Sigmoid colon (tissue), 6 donors: ENCODE measurements at regions not wholly inside any gene's neighbourhood (a gene's known extent, or its start where the extent isn't known, plus 50 kb on each side); places are given as distances from the start of the nearest gene placed in this dataset.

Experiments
- DNase-seq: peaks from one replicate; pipeline ENCODE4 v3.0.0-alpha.2; 2019
- H3K27ac ChIP-seq, 4 donors: fragments of 200-600 bp; sonication (generic); one replicate each; pipeline ENCODE4 v1.5.1; 2016 to 2019; ENCODE audit warnings: mild to moderate bottlenecking in 1 of 4
- H3K27me3 ChIP-seq, 3 donors: fragments of 200-600 bp; sonication (generic); one replicate each; pipeline ENCODE4 v1.5.1; 2019; ENCODE audit warnings: mild to moderate bottlenecking in 1 of 3
- H3K36me3 ChIP-seq, 4 donors: fragments of 200-600 bp; sonication (generic); one replicate each; pipeline ENCODE4 v1.5.1; 2016 to 2019
- H3K4me1 ChIP-seq, 4 donors: fragments of 200-600 bp; sonication (generic); one replicate each; pipeline ENCODE4 v1.5.1; 2017 to 2019
- H3K4me3 ChIP-seq, 4 donors: fragments of 200-600 bp; sonication (generic); one replicate each; pipeline ENCODE4 v1.5.1; 2017 to 2019; ENCODE audit warnings: mild to moderate bottlenecking in 2 of 4, moderate library complexity in 1 of 4
- H3K9me3 ChIP-seq, 4 donors: fragments of 200-600 bp in 3 of 4; sonication (generic) in 3 of 4; one replicate each; pipeline versions ENCODE4 v1.5.1 to v1.6.1; 2013 to 2019
- EP300 ChIP-seq, 4 donors: sonication (generic); formaldehyde crosslinking; IDR thresholded peaks; one replicate each; pipeline ENCODE4 v1.6.1; 2017; ENCODE audit warnings: antibody characterized with exemption in 4 of 4
- POLR2A ChIP-seq, 2 donors: fragments of 450-650 bp; IDR thresholded peaks; one replicate each; pipeline ENCODE4 v1.6.1; 2016; ENCODE audit warnings: antibody characterized with exemption in 2 of 2, mild to moderate bottlenecking in 2 of 2, moderate library complexity in 2 of 2
- POLR2AphosphoS5 ChIP-seq, 4 donors: sonication (generic); formaldehyde crosslinking; IDR thresholded peaks; one replicate each; pipeline ENCODE4 v1.6.1; 2017; ENCODE audit warnings: antibody characterized with exemption in 4 of 4
- WGBS, 2 donors: extraction: QIAGEN DNeasy Blood & Tissue Kit; methylation state at CpG; one replicate each; pipeline ENCODE4 v1.1.7; 2013; 5-methylcytosine and 5-hydroxymethylcytosine counted together
- intact Hi-C: fragments of 100-400 bp; cut with DNase I; formaldehyde crosslinking; loops from one replicate; pipeline ENCODE4 v1.15.1; 2023
- TF ChIP-seq, protein P1 (sequence below), 4 experiments: fragments of 450-650 bp in 3 of 4; fragments of 200-600 bp in 1 of 4; IDR thresholded peaks; one replicate each; pipeline ENCODE4 v1.5.1; 2016 to 2019; ENCODE audit warnings: antibody characterized with exemption in 4 of 4, mild to moderate bottlenecking in 3 of 4, moderate library complexity in 2 of 4
- donor health status: healthy with polysubstance abuse.
- donor health status: healthy.

DNA sequence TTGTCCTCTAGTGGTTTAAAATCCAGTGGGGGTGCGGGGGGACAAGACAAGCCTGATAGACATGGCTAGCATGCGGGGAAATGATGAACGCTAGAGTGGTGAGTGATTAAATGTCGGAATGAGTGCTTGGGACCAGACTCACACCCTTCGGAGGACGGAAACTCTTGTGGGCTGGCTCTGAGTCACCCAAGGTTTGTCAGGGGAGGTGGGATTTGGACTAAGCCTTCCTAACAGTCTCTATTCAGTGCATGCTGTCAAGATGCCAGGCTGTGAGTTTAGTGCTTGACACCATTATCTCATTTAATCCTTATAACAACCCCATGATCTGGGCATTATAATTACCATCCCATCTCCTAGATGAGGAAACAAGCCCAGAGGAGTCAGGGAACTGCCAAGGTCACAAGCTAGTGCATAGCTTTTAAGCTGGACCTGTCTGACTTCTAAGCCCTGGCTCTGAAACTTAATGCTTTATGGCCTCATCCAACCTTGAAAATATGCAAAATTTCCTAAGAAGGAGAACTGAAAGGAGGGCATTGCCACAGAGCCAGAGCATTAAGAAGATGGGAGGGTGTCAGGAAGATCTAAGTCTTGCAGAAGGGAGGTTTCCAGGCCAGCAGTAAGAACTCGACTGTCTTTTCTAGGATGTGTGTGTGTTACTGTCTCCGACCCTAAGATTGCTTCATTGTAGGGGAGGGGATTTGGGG lies 168.7 kb upstream of the LRFN2 start:
- Histone ChIP-seq H3K27ac (peak overlapping the region in 2 of 4 donors; percentile 64 to 66), H3K4me3 (no peak overlapping the region), H3K4me1 (peaks cover 0 to 47% (median 30%) of the 10 kb centered on the region in 4 donors), H3K27me3 (peaks cover 0 to 6% (median 0%) of the 10 kb centered on the region in 3 donors), H3K9me3 (no peaks in the 10 kb centered on the region), H3K36me3 (no peaks in the 10 kb centered on the region)
- TF ChIP-seq EP300 (IDR thresholded peaks at IDR 0.05) = no peak
- TF ChIP-seq POLR2AphosphoS5 (IDR thresholded peaks at IDR 0.05) = no peak
- TF ChIP-seq, protein P1, sequence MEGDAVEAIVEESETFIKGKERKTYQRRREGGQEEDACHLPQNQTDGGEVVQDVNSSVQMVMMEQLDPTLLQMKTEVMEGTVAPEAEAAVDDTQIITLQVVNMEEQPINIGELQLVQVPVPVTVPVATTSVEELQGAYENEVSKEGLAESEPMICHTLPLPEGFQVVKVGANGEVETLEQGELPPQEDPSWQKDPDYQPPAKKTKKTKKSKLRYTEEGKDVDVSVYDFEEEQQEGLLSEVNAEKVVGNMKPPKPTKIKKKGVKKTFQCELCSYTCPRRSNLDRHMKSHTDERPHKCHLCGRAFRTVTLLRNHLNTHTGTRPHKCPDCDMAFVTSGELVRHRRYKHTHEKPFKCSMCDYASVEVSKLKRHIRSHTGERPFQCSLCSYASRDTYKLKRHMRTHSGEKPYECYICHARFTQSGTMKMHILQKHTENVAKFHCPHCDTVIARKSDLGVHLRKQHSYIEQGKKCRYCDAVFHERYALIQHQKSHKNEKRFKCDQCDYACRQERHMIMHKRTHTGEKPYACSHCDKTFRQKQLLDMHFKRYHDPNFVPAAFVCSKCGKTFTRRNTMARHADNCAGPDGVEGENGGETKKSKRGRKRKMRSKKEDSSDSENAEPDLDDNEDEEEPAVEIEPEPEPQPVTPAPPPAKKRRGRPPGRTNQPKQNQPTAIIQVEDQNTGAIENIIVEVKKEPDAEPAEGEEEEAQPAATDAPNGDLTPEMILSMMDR (IDR thresholded peaks at IDR 0.05) = no peak
- no peak for TF ChIP-seq POLR2A (IDR thresholded peaks at IDR 0.05)
- WGBS, 2 donors = 78 to 81% methylated on average over 8 of the region's 8 CpGs
- DNase-seq = no peak
- intact Hi-C loops = no loop called here

DNA sequence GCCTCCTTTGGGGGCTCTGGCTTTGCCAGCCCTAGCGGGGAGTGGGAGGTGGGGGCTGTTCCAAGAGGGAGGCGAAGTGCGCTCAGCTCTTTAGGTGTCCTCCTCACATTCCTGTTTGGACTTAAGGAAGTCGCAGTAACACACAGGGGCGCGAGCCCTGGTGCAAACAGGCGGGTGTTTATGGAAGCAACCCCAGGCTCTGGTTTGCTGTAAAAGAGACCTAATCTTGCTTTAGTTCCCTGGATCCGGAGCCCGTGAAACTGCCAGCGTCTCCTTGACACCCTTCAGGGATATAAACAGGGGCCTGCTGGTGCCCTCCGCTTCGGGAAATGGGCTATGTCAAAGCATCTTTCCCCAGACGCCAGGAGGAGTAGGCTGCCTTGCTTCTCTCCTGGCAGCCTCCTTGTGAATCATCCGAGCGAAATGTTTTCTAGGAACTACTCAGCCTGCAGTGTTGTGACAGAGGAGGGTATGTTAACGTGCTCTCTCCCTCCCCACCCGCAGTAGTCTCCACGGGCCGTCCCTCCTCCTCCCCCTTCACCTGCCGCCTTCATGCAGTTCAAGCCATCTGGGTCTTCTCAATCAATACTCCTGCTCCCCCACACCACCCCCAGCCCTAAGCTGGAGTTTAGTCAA lies 168.0 kb upstream of the LRFN2 start:
- DNase-seq = peak; percentile 66
- 16 to 39% methylated on average over 20 of the region's 20 CpGs for WGBS, 2 donors

DNA sequence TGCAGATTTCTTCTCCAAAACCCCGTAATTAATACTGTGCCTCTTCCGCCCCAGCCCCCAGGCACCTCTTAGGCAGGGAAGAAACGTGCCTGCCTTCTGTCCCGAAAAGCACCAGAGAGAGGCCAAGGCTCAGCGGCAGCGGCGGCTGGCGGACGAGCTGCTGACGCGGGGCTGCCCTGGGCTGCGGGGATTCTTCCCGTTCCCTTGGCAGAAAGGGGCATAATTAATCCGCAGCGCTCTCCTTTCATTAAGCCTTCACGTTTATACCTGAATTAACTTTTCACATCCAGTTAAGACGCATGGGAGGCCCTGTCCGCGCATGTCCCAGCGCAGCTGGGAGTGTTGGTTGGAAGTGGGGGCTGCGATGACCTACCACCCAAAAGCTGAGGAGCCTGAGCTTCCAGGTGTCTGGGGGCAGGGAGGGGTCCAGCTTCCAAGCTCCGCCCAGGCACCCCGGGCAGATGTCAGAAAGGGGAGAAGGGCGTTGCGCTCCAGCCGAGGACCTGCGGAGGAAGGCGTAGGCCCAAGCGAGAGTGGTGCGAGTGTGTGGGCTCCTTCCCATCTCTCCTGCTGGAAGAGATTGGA lies 167.4 kb upstream of the LRFN2 start:
- Histone ChIP-seq H3K27me3 (peaks cover 0 to 6% (median 0%) of the 10 kb centered on the region in 3 donors), H3K9me3 (no peaks in the 10 kb centered on the region), H3K27ac (peak overlapping the region in 2 of 4 donors; percentile 64 to 66), H3K36me3 (no peaks in the 10 kb centered on the region), H3K4me1 (peaks cover 0 to 42% (median 28%) of the 10 kb centered on the region in 4 donors), H3K4me3 (no peak overlapping the region)
- DNase-seq = no peak
- no peak for TF ChIP-seq POLR2A (IDR thresholded peaks at IDR 0.05)
- TF ChIP-seq, protein P1 (IDR thresholded peaks at IDR 0.05) = no peak
- intact Hi-C loops = no loop called here
- WGBS, 2 donors = 38 to 70% methylated on average over 30 of the region's 30 CpGs

More for the DNA sequence above, 168.0 kb upstream of the LRFN2 start:
- intact Hi-C loops = no loop called here
- Histone ChIP-seq H3K9me3 (no peaks in the 10 kb centered on the region), H3K4me1 (peaks cover 0 to 47% (median 30%) of the 10 kb centered on the region in 4 donors), H3K4me3 (no peak overlapping the region), H3K36me3 (no peaks in the 10 kb centered on the region), H3K27me3 (peaks cover 0 to 6% (median 0%) of the 10 kb centered on the region in 3 donors), H3K27ac (peak overlapping the region in 2 of 4 donors; percentile 64 to 66)
- TF ChIP-seq POLR2AphosphoS5 (IDR thresholded peaks at IDR 0.05) = peak in 3 of 4 donors; percentile 24 to 46 (median 26)
- TF ChIP-seq, protein P1 (IDR thresholded peaks at IDR 0.05) = no peak

DNA sequence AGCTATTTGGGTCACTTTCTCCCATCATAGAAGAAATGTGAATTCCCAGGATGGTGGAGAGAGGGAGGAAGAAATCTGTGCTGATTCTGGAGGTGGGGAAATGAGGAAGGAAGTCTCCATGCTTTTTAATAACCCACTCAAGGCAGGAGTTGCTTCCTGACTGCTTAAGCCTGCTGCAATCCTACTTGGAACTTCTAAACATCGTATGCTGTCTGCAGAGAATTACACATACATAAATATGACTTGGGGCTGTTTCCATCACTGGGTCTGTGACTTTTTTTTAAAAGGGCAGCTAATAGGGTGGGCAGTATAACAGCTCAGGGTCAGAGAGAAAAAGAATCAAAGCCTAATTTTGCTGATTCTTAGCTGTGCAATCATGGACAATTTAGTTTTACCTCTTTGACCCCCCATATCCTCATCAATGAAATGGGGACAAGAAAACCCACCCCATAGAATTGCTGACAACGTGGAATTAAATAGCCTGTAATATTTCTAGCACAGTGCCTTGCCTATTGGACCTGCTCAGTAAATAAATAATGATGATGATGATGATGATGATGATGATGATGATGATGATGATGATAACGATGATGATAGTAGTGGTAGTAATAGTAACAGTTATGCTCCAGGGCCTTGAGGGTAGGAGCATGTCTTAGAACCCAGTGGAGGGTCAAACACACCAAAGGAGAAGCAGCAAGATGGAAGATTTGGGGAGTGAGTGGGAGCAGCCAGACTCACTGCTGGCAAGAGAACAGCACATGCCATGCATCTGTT lies 166.7 kb upstream of the LRFN2 start:
- 56 to 62% methylated on average over 3 of the region's 3 CpGs for WGBS, 2 donors
- H3K27me3 ChIP-seq = peaks cover 0 to 6% (median 0%) of the 10 kb centered on the region in 3 donors
- no peaks in the 10 kb centered on the region for H3K9me3 ChIP-seq
- DNase-seq = no peak
- intact Hi-C loops = no loop called here
- H3K36me3 ChIP-seq = no peaks in the 10 kb centered on the region
- no peak overlapping the region for H3K4me3 ChIP-seq
- no peak overlapping the region for H3K27ac ChIP-seq
- TF ChIP-seq, protein P1 (IDR thresholded peaks at IDR 0.05) = no peak
- no peak for TF ChIP-seq POLR2A (IDR thresholded peaks at IDR 0.05)
- no peak for TF ChIP-seq POLR2AphosphoS5 (IDR thresholded peaks at IDR 0.05)
- peaks cover 0 to 35% (median 24%) of the 10 kb centered on the region in 4 donors for H3K4me1 ChIP-seq
